Osteocyte (in vitro differentiated cells): ENCODE measurements at regions not wholly inside any gene's neighbourhood (a gene's known extent, or its start where the extent isn't known, plus 50 kb on each side); places are given as distances from the start of the nearest gene placed in this dataset.

Source experiments
- DNase-seq: peaks from one replicate; pipeline ENCODE4 v3.0.0; 2021; ENCODE audit warnings: mixed read lengths; ENCODE audit not compliant: unreplicated experiment; ENCODE audit errors: extremely low spot score
- H3K27ac Mint-ChIP-seq: one replicate; pipeline ENCODE4 v1.8.0; 2021; ENCODE audit warnings: mild to moderate bottlenecking, mixed read lengths; ENCODE audit not compliant: unreplicated experiment
- H3K27me3 Mint-ChIP-seq: one replicate; pipeline ENCODE4 v1.8.0; 2021; ENCODE audit warnings: mixed read lengths; ENCODE audit not compliant: unreplicated experiment
- H3K36me3 Mint-ChIP-seq: one replicate; pipeline ENCODE4 v1.8.0; 2021; ENCODE audit warnings: mixed read lengths; ENCODE audit not compliant: unreplicated experiment
- H3K4me1 Mint-ChIP-seq: one replicate; pipeline ENCODE4 v1.8.0; 2021; ENCODE audit warnings: mixed read lengths; ENCODE audit not compliant: unreplicated experiment
- H3K4me3 Mint-ChIP-seq: one replicate; pipeline ENCODE4 v1.8.0; 2021; ENCODE audit warnings: mild to moderate bottlenecking, moderate library complexity, mixed read lengths; ENCODE audit not compliant: unreplicated experiment
- H3K9me3 Mint-ChIP-seq: one replicate; pipeline ENCODE4 v1.8.0; 2021; ENCODE audit warnings: mixed read lengths; ENCODE audit not compliant: unreplicated experiment
- TF ChIP-seq, protein P1 (sequence below): fragments of 200-600 bp; sonication (generic); IDR thresholded peaks from 2 replicates; pipeline ENCODE4 v1.5.0; 2021; ENCODE audit warnings: antibody characterized with exemption, mild to moderate bottlenecking, moderate library complexity

DNA sequence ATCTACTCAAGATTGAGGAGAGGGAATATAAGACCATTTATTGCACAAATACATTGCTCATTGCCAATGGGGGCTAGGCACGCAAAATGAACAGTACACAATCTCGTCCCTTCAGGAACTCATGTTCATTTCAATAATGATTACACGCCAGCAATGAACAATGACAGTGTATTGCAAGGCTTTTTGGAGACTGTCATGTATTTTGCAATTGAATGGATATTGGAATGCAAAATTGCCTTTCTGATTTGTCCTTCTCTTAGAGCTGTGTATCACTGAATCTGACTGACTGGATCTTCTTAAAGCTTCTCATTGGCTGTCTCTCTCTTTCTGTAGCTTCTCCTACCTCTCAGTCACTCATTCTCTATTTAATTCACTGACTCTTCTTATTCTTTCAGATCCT, 400.2 kb upstream of the DCN start:
- H3K36me3 Mint-ChIP-seq, result no peaks in the 10 kb centered on the region
- H3K4me3 Mint-ChIP-seq, result no peak overlapping the region
- DNase-seq, result no peak
- H3K4me1 Mint-ChIP-seq, result peaks cover 9% of the 10 kb centered on the region
- no peaks in the 10 kb centered on the region for H3K27me3 Mint-ChIP-seq
- TF ChIP-seq, protein P1, sequence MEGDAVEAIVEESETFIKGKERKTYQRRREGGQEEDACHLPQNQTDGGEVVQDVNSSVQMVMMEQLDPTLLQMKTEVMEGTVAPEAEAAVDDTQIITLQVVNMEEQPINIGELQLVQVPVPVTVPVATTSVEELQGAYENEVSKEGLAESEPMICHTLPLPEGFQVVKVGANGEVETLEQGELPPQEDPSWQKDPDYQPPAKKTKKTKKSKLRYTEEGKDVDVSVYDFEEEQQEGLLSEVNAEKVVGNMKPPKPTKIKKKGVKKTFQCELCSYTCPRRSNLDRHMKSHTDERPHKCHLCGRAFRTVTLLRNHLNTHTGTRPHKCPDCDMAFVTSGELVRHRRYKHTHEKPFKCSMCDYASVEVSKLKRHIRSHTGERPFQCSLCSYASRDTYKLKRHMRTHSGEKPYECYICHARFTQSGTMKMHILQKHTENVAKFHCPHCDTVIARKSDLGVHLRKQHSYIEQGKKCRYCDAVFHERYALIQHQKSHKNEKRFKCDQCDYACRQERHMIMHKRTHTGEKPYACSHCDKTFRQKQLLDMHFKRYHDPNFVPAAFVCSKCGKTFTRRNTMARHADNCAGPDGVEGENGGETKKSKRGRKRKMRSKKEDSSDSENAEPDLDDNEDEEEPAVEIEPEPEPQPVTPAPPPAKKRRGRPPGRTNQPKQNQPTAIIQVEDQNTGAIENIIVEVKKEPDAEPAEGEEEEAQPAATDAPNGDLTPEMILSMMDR, result no peak
- H3K27ac Mint-ChIP-seq, result no peak overlapping the region
- H3K9me3 Mint-ChIP-seq, result no peaks in the 10 kb centered on the region

DNA sequence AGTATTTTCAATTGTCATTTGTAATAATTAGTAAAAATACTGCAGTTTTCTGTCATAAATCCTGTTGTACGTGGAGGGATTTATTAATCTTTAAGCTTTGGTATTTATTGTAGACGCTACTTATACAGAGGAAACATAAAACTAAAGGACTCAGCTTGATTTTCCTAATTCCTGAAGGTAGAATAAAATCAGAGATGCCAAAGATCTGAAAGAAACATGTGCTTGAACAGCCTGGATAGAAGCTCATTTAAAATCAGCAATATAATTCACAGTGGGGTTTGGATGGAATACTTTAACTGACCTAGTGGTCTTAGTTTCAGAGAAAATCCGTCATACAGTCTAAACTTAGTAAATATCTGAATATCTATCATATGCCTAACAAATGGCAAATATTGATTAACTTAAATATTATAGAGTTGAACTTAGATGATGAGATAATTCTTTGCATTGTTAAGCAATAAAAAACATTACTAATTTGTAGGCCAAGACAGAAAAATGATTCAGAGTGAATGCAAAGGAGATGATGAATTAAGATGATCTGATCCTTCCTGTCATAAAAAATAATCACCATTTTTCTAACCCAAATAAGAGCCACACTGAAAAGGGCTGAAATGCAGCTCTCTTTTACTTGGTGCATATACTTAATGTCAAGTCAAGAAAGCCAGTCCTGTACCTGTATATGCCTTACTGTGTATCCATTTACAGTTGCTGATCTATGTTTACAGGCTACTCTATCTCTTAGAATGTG, 397.1 kb upstream of the DCN start:
- Mint-ChIP-seq H3K36me3 (no peaks in the 10 kb centered on the region), H3K27me3 (no peaks in the 10 kb centered on the region), H3K9me3 (no peaks in the 10 kb centered on the region), H3K4me3 (no peak overlapping the region), H3K27ac (no peak overlapping the region), H3K4me1 (peaks cover 13% of the 10 kb centered on the region)
- no peak for DNase-seq
- TF ChIP-seq, protein P1, result no peak

DNA sequence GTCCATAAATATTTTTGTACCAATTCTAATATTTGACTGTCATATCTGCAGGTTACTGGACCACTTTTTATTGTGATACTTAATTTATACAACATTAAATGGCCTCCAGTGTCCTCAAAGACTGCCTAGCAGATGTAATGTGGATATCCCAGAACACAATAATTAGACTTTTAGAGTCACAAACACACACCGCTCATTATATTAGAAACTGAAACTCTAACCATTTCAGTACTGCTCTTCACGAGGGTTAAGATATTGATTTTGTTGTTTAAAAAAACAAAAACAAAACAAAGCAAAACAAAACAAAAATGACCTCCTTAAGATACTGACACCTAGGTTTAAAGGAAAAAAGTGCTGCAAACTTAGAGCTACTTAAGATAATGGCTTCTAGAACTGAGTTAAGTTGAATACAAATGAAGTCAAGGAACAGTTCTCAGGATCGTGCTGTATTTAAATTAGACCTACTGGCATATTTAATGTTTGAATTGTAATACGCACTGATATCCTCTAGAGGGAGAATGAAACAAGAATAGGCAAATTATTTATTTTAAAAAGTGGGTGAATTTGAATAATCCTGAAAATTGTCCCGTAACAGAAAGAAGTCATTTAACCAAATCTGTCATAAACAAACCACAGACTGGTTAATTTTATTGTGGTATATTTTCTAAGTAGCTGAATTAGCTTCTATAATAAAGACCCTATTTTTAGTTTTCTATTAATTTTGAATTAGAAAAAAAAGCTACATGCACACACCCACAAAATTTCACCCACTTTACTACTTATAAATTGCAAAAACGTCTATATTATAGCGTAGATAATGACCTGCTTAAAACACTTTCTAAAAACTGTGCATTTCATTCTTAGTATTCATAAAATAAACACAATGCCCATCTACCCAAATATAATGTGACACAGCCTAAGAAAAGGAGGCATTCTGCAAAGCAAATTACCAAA, 395.2 kb upstream of the DCN start:
- Mint-ChIP-seq H3K27ac (no peak overlapping the region), H3K4me3 (peak overlapping the region; percentile 60), H3K9me3 (no peaks in the 10 kb centered on the region), H3K27me3 (no peaks in the 10 kb centered on the region), H3K36me3 (no peaks in the 10 kb centered on the region), H3K4me1 (peaks cover 13% of the 10 kb centered on the region)
- TF ChIP-seq, protein P1, result peak; percentile 70
- DNase-seq, result no peak

DNA sequence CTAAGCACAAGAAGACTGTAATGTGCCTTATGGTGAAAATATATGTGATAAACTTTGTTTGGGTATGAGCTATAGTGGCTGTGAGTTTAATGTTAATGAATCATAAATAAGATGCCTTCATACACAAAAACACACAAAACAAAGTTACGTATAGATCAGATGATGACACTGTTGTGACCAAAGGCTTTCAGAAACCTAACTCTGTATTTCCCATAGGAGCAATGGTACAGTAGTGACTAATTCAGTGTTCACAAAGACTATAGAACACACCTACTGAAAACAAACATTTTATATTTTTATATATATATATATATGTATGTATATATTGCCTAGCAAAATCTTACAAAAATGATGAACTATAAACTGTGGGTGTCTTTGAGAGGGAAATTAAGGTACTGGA, 393.8 kb upstream of the DCN start:
- DNase-seq, result no peak
- TF ChIP-seq, protein P1, result no peak
- H3K4me3 Mint-ChIP-seq, result no peak overlapping the region

DNA sequence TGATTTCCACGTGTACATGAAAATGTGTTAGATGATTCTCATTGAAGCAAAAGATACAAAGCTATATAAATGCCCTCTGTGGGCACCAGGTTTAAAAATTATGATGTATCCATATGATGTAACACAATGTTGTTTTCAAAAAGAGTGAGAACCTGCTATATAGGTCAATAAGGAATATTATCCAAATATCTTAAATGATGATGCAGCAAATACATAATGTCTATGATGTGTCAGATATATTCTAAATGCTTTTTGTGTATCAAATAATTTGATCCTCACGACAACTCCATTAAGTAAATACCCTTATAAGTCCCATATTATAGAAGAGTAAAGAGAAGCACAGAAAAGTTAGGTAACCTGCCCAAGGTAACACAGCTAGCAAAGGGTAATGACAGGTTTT, 393.0 kb upstream of the DCN start:
- Mint-ChIP-seq H3K36me3 (no peaks in the 10 kb centered on the region), H3K27me3 (no peaks in the 10 kb centered on the region), H3K9me3 (no peaks in the 10 kb centered on the region), H3K4me3 (no peak overlapping the region), H3K27ac (no peak overlapping the region), H3K4me1 (peaks cover 13% of the 10 kb centered on the region)
- DNase-seq, result no peak
- TF ChIP-seq, protein P1, result no peak

More for the DNA sequence above, 393.8 kb upstream of the DCN start:
- Mint-ChIP-seq H3K27ac (no peak overlapping the region), H3K9me3 (no peaks in the 10 kb centered on the region), H3K4me1 (peaks cover 13% of the 10 kb centered on the region), H3K27me3 (no peaks in the 10 kb centered on the region), H3K36me3 (no peaks in the 10 kb centered on the region)
